Tibial nerve (tissue), 4 donors: ENCODE measurements at regions not wholly inside any gene's neighbourhood (a gene's known extent, or its start where the extent isn't known, plus 50 kb on each side); places are given as distances from the start of the nearest gene placed in this dataset.

Experiments
- DNase-seq, 2 donors: peaks; one replicate each; pipeline ENCODE4 v3.0.0-alpha.2; 2019; ENCODE audit warnings: low spot score in 2 of 2
- H3K27ac ChIP-seq, 4 donors: fragments of 200-600 bp; sonication (generic) in 3 of 4; one replicate each; pipeline ENCODE4 v1.5.1; 2017 to 2019; ENCODE audit warnings: mild to moderate bottlenecking in 1 of 4
- H3K27me3 ChIP-seq, 2 donors: fragments of 200-600 bp; sonication (generic) in 1 of 2; one replicate each; pipeline versions ENCODE4 v1.5.1 to v1.6.0; 2017 to 2019
- H3K36me3 ChIP-seq, 3 donors: fragments of 200-600 bp; sonication (generic); one replicate each; pipeline ENCODE4 v1.5.1; 2018 to 2019
- H3K4me1 ChIP-seq, 4 donors: fragments of 200-600 bp; sonication (generic) in 3 of 4; one replicate each; pipeline ENCODE4 v1.5.1; 2017 to 2019
- H3K4me3 ChIP-seq, 4 donors: fragments of 200-600 bp; sonication (generic) in 3 of 4; one replicate each; pipeline ENCODE4 v1.5.1; 2017 to 2019; ENCODE audit warnings: mild to moderate bottlenecking in 1 of 4, moderate library complexity in 1 of 4
- H3K9me3 ChIP-seq, 4 donors: fragments of 200-600 bp; sonication (generic) in 3 of 4; one replicate each; pipeline ENCODE4 v1.5.1; 2017 to 2019
- EP300 ChIP-seq, 2 donors: sonication (generic); formaldehyde crosslinking; IDR thresholded peaks; one replicate each; pipeline ENCODE4 v1.6.1; 2017; ENCODE audit warnings: antibody characterized with exemption in 2 of 2, mild to moderate bottlenecking in 1 of 2
- POLR2A ChIP-seq, 2 donors: fragments of 450-650 bp; IDR thresholded peaks; one replicate each; pipeline ENCODE4 v1.6.1; 2017; ENCODE audit warnings: antibody characterized with exemption in 2 of 2, mild to moderate bottlenecking in 2 of 2, moderate library complexity in 2 of 2
- WGBS, 2 donors: methylation state at CpG; one replicate each; pipeline ENCODE4 v1.1.5; 2018; 5-methylcytosine and 5-hydroxymethylcytosine counted together
- TF ChIP-seq, protein P1 (sequence below), 5 experiments: fragments of 200-600 bp in 3 of 5; fragments of 450-650 bp in 2 of 5; sonication (generic) in 3 of 5; IDR thresholded peaks; one replicate each; pipeline ENCODE4 v1.5.1; 2016 to 2019; ENCODE audit warnings: antibody characterized with exemption in 5 of 5, mild to moderate bottlenecking in 3 of 5, moderate library complexity in 2 of 5

DNA sequence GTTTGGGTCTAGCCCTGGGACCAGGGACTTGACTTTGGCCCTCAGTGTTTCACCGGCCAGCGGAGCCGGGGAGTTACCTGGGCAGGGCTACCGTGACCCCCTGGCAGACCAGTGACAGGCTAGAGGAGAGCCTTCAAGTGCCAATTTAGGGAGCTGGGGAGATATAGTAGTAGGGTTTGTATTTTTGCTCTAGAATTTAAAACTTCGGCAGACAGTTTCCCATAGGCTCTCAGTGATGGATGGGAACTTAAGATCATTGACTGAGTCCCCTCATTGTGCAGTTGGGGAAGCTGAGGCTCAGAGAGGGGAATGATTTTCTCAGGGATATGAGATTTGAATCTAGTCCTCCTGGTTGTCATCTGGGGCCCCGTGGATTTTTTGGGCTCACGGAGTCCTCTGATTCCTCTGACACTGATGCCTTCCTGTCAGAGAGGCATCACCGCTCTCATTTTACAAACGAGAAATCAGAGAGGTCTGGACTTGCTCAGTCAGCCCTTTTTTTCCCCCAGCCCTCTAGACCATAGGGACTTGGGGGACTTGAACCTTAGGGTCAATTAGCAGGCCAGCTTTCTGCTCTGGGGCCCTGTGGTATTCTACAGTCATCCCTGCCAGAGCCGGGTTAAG, 58.3 kb upstream of the ACOT11 start:
- no peak for TF ChIP-seq POLR2A (IDR thresholded peaks at IDR 0.05)
- TF ChIP-seq EP300 (IDR thresholded peaks at IDR 0.05) = no peak
- TF ChIP-seq, protein P1, sequence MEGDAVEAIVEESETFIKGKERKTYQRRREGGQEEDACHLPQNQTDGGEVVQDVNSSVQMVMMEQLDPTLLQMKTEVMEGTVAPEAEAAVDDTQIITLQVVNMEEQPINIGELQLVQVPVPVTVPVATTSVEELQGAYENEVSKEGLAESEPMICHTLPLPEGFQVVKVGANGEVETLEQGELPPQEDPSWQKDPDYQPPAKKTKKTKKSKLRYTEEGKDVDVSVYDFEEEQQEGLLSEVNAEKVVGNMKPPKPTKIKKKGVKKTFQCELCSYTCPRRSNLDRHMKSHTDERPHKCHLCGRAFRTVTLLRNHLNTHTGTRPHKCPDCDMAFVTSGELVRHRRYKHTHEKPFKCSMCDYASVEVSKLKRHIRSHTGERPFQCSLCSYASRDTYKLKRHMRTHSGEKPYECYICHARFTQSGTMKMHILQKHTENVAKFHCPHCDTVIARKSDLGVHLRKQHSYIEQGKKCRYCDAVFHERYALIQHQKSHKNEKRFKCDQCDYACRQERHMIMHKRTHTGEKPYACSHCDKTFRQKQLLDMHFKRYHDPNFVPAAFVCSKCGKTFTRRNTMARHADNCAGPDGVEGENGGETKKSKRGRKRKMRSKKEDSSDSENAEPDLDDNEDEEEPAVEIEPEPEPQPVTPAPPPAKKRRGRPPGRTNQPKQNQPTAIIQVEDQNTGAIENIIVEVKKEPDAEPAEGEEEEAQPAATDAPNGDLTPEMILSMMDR (IDR thresholded peaks at IDR 0.05) = peak in 2 of 5 experiments; percentile 8 to 39
- 14 to 24% methylated on average over 10 of the region's 10 CpGs for WGBS, 2 donors
- Histone ChIP-seq H3K9me3 (no peaks in the 10 kb centered on the region), H3K27me3 (no peaks in the 10 kb centered on the region), H3K4me1 (peaks cover 0 to 44% (median 25%) of the 10 kb centered on the region in 4 donors), H3K27ac (peak overlapping the region; percentile 85 to 99 (median 90)), H3K4me3 (peak overlapping the region; percentile 56 to 73 (median 70)), H3K36me3 (no peaks in the 10 kb centered on the region)
- DNase-seq = no peak

DNA sequence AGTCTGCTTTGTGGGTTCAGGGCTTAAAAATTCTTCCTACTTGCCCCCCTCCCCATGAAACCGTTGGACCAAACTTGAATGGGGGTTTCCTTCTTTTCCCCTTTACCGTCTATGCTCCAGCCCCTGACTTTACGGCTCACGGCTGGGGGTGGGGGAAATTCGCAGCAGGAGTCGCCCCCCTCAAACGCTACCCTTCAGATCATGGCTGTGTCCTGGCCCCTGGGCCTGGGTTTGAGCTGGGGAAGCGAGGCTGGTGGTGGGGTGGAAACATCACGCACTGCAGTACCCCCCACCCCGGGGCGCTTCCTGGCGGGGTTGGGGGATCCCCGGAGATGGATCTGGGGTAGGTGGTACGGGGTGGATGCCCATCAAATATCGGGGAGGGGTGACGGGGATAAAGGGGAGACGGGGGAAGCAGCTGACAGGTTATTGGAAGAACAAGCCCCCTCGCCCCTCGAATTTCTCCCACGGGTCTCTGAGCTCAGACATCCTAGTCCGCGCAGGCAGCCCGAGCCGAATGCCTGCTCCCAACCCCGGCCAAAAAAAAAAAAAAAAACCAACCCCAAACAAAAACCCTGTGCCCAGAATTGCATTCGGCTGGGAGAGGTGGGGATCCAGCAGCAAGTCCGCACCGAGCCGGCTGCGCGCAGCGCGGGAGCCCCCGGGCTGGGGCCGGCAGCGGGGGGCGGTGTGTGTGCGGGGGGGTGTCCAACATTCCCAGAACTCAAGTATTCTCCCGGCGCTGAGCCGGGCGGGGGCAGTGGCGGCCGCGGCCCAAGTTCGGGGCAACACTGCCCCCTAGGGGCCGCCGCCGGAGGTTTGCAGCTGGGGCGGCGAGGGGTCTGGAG, 59.0 kb upstream of the ACOT11 start:
- Histone ChIP-seq H3K4me3 (peak overlapping the region; percentile 56 to 73 (median 70)), H3K36me3 (no peaks in the 10 kb centered on the region), H3K9me3 (no peaks in the 10 kb centered on the region), H3K27ac (peak overlapping the region; percentile 85 to 99 (median 90)), H3K27me3 (no peaks in the 10 kb centered on the region), H3K4me1 (peaks cover 0 to 44% (median 25%) of the 10 kb centered on the region in 4 donors)
- peak; percentile 72 to 81 for DNase-seq
- TF ChIP-seq, protein P1 (IDR thresholded peaks at IDR 0.05) = peak; percentile 94 to 99 (median 97)
- TF ChIP-seq POLR2A (IDR thresholded peaks at IDR 0.05) (no peak), EP300 (IDR thresholded peaks at IDR 0.05) (peak; percentile 32 to 78)
- WGBS, 2 donors = 0 to 1% methylated on average over 37 to 49 of the region's 51 CpGs

DNA sequence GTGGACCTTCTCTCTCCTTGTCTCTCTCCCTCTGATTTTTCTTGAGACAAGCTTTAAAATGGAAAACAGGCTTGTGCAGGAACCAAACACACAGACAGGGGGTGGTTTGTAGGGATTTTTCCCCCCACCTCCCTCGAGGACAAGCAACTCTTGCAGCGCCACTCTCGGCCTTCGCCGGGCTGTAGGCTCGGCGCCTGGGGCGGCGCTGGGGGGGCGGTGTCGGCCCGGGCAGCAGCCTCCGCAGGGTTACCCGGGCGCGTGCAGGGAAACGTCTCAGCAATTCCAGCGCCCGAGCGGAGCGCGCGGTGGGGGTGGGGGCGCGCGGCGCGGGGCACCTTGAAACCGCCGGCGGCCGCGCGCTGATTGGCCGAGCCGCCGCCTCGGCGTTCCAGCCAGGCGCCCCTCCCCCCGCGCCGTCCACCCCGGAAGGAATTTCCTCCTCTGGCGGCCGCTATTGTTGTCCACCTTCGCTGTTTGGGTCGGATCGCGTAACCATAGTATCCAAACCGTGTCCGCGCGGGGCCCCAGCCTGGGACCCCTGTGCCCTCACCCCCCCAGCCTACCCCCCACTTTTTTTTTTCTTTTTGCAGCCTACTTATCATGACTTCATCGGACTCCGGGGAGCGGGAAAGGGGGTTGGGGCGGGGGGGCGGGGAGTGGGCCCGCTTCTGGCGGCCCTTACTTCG, 59.8 kb upstream of the ACOT11 start:
- TF ChIP-seq EP300 (IDR thresholded peaks at IDR 0.05) = peak in 1 of 2 donors; percentile 79
- TF ChIP-seq POLR2A (IDR thresholded peaks at IDR 0.05) = peak in 1 of 2 donors; percentile 46
- TF ChIP-seq, protein P1 (IDR thresholded peaks at IDR 0.05) = peak in 4 of 5 experiments; percentile 15 to 70 (median 32)
- peak; percentile 88 to 90 for DNase-seq
- H3K27ac ChIP-seq = peak overlapping the region; percentile 85 to 99 (median 90)
- peaks cover 0 to 44% (median 25%) of the 10 kb centered on the region in 4 donors for H3K4me1 ChIP-seq
- no peaks in the 10 kb centered on the region for H3K36me3 ChIP-seq
- peak overlapping the region; percentile 56 to 73 (median 70) for H3K4me3 ChIP-seq
- H3K9me3 ChIP-seq = no peaks in the 10 kb centered on the region
- WGBS, 2 donors = 0% methylated on average over 30 to 45 of the region's 62 CpGs
- no peaks in the 10 kb centered on the region for H3K27me3 ChIP-seq

DNA sequence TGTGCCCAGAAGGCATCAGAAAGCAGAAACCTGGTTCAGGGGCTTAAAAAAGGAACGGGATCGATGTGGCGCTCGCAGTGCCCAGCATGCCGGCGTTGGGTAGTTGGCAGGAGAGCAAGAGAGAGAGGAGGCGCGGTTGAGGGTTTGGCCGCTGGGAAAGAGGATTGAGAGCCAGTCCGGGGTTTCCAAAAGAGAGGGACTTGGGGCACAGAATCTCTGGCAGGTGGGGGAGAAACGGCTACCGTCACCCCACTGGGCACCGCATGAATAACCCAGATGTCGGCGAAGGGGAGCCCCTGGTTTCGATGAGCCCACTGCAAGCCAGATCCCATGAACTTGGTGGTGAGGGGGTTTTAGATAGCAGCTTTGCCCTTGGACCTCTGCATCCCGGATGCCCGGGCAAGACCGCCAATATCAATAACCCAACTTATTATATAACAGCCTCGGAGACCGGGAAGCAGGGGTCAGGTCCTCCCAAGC, 60.4 kb upstream of the ACOT11 start:
- no peaks in the 10 kb centered on the region for H3K9me3 ChIP-seq
- peak overlapping the region; percentile 41 to 73 (median 61) for H3K4me3 ChIP-seq
- DNase-seq = peak in 1 of 2 donors; percentile 29
- H3K27ac ChIP-seq = peak overlapping the region; percentile 85 to 99 (median 90)
- TF ChIP-seq, protein P1 (IDR thresholded peaks at IDR 0.05) = no peak
- no peak for TF ChIP-seq POLR2A (IDR thresholded peaks at IDR 0.05)
- TF ChIP-seq EP300 (IDR thresholded peaks at IDR 0.05) = no peak
- H3K36me3 ChIP-seq = no peaks in the 10 kb centered on the region
- H3K4me1 ChIP-seq = peaks cover 0 to 44% (median 25%) of the 10 kb centered on the region in 4 donors
- 8 to 10% methylated on average over 21 of the region's 21 CpGs for WGBS, 2 donors
- no peaks in the 10 kb centered on the region for H3K27me3 ChIP-seq
